NCI-H2171 (cell line): ENCODE measurements at regions not wholly inside any gene's neighbourhood (a gene's known extent, or its start where the extent isn't known, plus 50 kb on each side); places are given as distances from the start of the nearest gene placed in this dataset.

ENCODE experiments used
- DNase-seq: peaks from one replicate; lab custom pipeline; 2025; lab: John Stamatoyannopoulos, UW

DNA sequence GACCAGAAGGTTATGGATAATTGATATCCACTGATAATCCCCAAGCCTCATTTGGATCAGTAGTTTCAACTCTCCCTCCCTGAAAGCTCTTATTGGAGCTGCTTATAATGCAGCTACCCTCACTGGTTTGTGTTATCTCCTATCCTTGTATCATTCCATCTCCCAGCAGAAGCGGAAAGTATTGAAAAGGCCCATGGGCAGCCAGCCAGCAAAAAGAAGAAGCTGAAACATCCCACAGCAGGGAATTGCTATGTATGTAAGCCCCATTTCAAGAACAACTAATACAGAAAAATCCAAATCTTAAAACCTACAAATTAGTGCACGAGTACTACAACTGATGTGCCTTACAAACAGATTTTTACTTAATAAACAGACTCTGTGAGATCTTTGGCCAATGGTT, 269.0 kb upstream of the ECI2 start:
- no peak for DNase-seq

DNA sequence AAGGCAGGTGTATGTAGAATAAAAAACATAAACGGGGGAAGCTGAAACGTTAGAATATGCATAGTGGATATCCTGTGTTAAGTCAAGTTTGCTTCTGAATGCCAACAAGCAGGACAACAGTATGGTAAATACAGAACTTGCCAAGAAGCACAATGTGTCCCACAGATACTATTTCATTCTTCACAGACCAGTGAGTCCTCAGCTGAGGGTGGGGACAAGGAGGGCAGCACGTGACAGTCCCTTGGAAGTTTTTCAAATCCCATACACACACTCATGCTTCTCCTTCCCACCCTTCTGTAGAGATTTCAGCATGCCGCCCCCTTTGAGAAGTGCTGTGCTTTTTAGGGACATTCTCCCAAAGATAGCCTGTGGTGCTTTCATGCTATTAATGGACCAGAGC, 268.5 kb upstream of the ECI2 start:
- no peak for DNase-seq

DNA sequence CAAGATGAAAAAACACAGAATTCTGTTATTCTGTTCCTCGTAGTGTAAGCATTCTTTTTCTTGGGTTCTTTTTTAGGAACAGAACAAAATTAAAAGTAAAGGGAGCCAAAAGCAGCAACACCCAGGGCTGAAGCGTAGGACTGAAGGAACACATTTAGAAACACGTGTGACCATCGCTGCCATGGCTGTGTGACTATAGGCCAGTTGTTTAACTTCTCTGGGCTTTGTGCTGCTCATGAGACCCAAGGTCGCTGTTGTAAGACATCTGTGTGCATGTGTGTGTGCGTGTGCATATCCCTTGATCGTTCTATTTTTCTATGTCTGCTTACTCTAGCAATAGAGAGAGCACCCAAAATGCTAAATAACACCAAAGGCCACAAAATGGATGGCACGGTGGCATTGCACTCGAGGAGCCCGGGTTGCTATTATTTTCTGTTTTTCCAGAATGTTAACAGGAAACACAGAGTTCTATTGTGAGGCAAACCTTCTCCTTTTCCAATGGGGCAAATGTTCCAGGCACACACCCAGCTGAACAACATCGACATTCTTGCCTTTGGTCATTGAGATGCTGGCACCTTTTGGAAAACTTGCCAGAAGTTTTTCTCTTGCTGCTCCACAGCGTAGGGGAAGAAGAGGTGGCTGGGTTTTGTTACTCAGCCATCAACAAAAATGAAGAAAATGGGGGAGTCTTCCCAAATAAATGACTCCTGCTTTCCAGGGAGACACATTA, 267.8 kb upstream of the ECI2 start:
- DNase-seq = no peak

DNA sequence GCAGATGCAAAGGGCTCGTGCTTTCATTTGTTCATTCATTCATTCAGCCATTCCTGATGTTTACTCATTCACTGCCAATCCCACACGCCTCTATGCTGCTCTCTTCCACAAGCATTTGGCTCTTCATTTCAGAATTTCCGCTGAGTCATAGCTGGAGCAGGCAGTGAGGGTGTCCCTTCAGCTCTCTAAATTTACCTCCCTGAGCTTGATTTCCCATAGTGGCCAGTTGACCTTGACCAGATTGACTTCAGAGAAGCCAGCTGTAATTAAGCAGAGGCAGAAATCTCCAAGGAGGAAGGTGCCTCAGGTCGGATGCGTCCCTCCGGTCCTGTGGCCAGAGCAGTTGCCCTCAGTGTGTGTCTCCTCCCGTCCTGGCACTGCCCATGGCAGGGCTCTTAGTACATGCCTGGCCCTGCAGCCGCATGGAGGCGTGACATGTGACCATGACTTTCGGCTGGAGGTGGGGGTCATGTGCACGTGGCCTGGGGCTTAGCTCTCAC, 267.2 kb upstream of the ECI2 start:
- no peak for DNase-seq

DNA sequence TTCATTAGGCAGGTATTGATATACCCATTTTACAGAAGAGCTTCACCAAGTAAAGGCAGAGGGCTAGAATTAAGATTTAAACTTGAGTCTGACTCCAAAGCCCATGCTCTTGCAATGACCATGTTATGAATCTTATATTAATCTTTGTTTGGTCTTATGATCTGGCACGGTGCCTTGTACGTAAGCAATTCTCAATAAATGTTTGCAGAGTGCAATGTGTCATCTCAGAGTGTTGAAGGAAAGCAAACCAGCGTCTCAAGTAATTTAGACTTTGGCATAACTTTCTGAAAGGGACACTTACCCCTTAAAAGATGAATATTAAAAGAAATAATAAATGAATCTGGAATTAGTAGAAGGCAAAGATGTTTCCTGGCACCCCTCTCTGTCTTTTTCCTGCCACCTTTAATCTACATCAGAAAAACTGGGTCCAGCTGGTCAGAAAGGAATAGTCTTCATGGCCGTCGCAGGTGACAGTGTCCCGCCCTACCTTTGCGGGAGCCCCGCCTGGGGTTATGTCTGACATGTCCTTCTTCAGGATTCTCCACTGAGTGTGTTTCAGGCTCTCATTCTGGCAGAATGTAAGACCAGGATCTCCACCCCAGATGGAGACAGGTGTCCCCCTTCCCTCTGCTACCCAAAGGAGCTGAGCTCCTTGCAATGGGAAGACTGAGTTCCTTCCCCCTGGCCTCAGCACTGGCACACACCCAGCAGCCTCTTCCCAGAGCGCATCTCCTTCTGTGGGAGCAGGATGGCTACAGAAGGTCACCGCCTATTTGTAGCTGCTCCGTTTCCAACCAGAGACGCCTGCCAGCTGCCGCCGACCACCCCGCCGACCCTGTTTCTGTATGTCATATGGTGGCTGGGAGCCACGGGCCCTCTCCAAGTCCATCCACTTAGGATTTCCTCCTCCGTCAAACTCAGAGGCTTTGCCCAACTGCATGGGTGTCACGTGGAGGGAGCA, 266.3 kb upstream of the ECI2 start:
- DNase-seq = no peak

DNA sequence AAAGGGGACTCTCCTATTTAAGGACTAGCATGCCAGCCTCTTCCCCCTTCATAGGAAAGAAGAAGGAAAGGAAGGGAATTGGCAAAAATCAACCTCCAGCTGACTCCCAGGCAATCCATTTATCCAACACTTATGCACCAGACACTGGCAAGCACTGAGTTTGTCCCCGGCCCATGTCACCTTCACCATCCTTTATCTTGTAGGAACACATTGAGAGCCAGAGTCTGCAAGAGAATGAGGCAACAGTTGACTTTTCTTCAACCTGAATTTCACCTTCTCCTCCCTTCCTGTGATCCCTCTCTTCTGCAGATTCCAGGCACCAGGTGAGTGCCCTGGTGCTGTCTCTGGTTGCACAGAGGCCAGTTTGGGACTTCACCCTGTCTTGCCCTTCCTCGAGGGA, 264.3 kb upstream of the ECI2 start:
- no peak for DNase-seq

DNA sequence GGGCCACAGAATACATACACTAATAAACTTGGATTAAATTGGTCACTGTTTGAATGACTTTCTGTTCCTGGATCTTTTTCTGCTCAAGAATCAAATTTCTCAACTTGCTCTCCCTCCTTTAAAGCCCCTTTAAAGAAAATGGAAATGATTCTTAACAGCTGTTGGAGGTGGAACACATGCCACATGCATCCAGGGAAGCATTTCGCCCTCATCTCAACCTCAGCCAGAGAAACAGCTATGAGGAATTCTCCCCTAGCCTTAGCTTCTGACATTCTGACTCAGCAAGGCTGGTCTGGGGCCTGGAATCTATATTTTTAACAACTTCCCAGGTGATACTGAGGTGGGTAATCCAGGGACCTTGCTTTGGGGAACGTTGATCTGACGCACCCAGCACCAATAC, 263.4 kb upstream of the ECI2 start:
- DNase-seq = no peak

DNA sequence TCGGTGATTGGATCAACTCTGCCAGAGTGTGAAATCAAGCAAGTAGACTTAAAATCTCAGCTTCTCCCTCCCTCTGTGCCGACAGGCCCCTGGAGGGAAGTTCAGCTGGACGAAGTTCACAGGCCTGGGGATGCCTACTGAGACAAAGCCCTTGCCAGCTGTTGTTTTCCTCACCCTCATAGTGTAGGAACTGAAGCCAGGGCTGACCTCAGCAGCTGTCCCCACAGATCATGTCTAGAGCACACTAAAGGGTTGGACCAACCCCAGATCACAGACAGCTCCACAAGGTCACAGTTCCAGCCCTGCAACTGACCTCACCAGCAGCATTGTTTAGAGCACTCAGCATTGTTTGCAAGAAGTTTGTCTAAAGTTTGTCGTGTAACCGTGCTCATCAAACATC, 261.9 kb upstream of the ECI2 start:
- DNase-seq = no peak

DNA sequence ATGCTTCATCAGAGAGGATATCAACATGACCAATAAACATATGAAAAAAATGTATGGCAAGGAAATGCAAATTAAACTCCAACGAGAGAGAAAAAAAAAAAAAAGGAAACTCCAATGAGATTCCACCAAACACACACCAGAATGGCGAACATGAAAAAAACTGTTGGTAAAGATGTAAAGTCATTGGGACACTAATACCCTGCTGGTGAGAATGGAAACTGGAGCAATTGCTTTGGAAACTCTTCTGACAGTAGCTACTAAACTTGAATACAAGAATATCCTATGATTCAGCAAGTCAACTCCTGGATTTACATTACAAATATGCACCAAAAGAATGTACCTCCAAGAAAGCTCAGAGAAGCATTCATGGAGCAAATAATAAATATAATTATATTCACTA, 260.7 kb upstream of the ECI2 start:
- DNase-seq = no peak

DNA sequence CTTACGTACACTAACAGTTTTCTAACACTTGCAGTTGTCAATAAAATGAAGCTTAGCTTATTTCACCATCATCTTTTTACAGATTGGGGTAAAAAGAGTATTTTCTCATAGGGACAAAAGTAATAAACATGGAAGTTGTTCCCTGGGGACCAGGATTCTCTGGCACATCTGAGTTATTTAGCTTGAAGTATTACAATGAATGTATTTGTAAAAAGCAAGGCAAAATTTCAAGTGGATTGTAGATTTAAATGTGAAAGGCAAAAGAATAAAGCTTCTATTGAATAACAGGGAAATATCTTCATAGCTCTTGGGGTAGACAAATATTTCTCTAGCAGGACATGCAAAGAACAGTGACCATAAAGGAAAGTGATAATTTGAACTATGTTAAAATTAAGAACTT, 260.0 kb upstream of the ECI2 start:
- no peak for DNase-seq

DNA sequence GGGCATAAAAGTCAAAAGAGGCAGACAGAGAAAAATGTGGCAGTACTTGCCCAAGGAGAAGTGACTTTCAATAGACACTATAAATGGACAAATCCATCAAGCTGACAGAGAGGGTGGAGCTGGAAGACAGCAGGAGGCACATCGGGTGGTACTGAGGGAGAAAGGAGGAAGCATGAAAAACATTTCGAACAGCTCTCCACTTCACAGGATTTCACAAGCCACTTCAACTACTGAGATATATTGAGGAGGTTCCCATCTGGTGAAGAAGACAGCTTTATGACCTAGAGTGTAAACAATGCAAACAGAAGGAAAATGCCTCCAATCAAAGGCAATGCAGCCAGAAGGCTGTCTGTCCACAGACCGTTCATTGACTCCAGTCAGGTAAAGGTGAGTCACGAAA, 259.4 kb upstream of the ECI2 start:
- no peak for DNase-seq

DNA sequence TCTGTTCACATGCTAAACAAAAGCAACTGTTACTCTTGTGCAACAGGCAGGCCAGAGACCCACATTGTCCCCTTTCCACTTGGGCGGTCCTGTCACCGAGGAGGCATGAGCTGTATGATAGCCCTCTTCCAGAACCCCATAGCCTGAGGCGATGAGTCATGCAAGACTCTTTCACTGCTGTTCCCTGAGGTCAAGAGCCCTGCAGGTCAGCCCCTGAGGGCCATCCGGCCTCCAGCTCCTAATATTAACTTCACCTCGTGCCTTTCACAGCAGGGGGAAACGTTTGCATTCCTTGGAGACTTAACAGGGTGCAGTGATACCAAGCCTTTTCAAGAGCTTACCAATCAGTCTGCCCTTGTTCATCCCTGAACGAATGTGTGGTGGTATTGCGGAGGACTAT, 253.3 kb upstream of the ECI2 start:
- DNase-seq = no peak

DNA sequence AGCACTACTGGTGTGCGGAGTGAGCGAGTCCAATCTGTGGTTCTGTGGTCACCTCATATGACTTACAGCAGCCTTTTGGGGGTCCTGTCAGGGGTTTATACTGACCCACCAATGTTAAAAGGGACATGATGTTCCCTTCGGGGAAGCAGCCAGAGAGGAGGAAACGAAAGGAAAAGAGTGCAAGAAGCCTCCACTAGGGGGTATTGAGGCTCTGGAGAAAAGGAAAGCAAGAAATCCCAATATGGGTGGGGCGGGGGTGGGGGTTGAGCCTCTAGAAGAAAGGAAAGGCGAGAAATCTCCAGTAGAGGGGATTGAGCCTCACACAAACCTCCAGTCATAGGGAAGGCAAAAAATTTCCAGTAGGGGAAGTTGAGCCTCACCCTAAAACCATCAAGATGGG, 249.3 kb upstream of the ECI2 start:
- no peak for DNase-seq

DNA sequence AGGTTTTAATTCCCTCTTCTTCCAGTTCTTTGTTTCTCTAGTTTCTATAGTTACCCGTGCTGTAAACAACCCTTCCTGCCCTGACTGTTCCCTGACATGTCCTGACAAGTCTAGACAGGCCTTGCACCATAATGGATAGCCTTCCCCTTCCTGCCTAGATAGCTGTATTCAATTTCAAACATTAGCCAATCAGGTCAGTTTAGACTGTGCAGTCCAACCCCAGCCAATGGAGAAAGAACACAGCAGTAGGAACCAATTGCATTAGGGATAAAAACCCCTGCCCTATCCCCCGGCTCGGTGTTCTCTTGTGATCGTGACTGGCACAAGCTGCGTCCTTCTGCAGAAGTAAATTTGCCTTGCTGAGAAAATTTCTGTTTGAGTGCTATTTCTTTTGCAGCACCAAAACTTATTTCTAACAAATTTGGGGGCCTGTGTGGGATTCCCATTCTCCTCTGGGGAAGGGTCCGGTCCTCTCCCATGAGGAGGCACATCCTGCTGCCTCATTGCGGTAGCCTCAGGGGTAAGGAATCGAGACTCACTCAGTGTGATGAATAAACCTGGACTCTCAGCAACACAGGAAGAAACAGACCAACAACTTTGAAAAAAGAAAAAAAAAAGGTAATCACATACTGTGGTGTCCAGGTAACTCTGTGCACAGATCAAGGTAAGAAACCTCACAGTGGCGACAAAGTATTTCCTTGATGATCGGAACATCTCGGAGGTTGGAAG, 248.7 kb upstream of the ECI2 start:
- DNase-seq = no peak

DNA sequence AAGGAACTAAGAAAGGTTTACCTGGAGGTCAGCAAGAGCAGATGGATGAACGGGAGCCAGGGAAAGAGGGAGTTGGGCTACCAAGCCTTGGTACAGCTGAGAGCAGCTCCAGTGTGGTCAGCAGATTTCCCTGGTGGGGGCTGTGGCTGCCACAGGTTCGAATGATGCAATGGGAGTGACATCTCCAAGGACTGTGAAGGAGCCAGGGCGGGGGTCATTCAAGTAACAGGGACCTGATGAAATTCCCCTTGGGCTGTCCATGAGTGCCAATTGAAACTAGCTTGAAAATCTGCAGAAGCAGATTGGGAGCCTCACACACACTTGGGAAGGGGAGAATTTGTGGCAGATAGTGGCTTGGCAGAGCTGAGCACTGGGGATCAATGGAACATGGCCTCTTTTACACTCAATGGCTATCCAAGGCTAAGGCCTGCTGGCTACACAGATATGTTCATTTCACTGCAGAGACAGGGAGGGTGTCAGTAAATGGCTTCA, 247.0 kb upstream of the ECI2 start:
- no peak for DNase-seq

DNA sequence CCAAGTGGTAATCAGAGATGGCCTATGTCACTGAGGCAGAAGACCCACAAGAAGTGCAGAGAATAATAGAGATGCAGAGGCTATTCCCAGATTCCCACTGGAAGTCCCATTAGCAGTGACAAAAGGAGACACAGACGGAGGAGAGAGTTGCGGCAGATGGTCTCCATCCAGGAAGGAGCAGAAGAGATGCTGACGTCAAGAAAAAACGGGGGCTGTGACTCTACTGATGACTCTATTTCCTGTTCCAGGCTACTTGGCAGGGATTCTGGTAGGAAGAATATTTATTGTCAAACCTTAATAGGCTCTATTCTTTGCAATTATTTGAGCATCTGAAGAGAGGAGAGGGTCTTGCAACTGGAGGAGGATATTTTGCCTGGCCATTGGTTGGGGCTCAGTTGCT, 246.0 kb upstream of the ECI2 start:
- peak; percentile 13 for DNase-seq

DNA sequence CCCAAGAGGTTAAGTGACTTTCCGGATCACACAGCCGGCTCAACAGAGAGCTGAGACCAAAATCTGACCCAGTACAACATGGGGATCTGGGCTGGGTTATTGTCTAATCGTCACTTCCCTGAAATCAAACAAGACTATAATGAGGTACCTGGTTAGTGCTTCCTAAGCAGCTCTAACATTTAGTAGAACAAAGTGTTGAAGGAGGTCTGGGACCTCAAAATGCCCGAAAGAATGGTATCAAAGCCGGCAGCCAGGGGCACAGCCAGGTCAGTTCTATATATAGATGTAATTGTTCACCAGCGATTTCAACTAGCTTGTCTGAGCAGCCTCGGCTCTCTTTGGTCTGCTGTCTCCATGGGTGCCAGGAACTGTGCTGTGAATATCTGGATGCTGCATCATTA, 245.5 kb upstream of the ECI2 start:
- no peak for DNase-seq

DNA sequence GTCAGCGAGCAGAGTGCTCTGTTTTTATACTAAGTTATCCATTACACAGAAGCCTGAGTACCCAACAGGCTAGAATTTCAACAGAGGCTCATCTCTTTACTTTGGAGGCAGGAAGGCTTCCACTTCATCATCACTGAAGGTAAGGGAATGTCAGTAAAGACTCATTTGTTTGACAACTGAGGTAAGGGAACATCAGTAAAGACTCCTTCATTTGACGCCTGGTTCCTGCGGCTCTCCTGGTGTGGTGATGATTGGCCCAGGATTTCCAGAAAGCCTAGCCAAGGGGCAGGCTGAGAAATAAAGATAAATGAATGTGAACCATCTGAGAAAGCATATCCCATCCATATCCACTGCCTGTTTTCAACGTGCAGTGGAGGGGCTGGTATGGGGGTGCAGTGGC, 244.6 kb upstream of the ECI2 start:
- DNase-seq = no peak

DNA sequence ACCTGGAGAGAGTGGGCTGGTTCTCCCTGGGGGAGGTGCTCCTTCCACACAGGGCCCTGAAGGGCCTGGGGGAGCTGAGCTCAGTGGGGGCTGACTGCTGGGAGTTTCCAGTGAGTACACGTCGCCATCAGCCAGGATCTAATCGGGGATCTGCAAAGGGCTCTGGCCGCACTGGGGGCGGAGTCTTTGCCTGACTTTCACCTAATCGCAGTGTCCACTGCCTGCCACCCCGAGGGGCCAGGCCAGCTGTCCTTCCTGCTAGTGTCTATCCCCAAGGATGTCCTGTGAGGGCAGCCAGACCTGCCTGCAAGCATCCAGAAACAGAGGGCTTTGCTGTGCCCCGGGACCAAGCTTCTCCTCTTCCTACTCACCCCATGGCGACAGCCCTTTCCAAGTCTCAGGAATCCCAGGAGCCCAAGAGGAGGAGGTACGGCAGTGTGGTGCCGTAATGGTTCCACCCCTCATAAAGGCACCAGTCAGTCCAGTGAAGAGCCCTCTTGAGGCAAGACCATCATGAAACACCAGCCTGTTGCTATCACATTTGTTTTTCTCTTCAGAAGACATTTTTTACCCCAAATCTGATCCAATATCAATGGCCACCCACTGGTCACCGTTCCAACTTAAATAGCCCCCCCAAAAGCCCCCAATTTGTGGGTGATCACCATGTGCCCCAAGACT, 243.1 kb upstream of the ECI2 start:
- no peak for DNase-seq

DNA sequence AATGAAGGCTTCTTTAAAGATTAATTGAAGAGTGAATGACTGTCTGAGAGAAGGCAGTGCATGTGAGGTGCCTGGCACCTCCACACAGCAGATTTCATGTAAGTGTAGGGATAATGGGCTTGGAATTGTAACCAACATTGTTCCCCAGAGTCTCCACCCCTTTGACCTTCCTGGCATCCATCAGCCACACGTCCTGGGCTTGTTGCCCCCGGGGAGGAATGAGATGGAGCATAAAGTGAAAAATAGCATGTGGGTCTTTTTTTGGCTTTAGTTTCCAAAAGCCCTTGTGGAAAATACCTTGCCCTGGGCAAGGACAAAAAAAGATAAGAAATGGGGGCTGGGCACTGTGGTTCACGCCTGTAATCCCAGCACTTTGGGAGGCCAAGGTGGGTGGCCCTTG, 242.2 kb upstream of the ECI2 start:
- DNase-seq = no peak

DNA sequence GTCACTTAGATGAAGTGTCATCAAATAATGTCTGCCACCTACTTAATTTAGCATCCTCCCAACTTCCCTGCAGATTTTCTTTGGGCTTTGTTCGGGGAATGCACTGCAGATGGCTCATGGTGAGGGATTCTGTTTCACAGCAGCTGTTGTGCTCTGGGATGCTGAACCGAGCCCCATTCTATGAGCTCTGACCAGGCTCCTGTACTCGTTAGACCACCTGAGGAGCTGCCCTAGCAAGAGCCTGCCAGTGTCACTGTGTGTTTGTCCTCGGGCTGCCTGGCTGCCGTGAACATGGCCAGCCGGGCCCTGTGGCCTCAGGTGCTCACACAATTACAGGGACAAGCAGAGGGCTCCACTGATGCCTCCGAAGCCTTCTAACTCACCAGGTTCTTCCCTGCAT, 238.8 kb upstream of the ECI2 start:
- peak; percentile 18 for DNase-seq

DNA sequence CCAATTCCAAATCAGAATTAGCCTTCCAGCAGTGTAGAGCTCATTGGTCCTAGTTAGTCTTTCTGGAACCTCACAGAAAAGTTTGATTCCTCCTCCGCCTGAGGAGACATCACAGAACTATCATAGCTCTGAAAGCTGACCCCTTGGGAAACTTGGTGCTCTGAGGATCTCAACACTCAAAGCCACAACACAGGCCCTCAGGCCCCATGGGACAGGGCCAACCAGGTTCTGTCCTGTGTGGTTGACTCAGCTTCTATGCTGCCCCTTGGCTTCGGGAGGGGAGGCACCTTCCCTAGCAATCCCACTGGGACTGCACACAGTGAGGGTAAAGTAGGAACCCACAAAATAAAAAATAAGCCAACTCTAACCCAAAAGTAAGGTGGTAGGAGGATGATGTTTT, 237.5 kb upstream of the ECI2 start:
- DNase-seq = no peak
